Mononuclear cell (primary cell): ENCODE measurements at regions not wholly inside any gene's neighbourhood (a gene's known extent, or its start where the extent isn't known, plus 50 kb on each side); places are given as distances from the start of the nearest gene placed in this dataset.

Experiments used
- H3K27me3 ChIP-seq: 2 replicates; pipeline ENCODE4 v1.6.0; 2011; ENCODE audit warnings: low read length, control low read depth; ENCODE audit not compliant: insufficient read depth
- H3K4me1 ChIP-seq: 2 replicates; pipeline ENCODE4 v1.5.1; 2011; ENCODE audit warnings: mild to moderate bottlenecking, low read length, control low read depth; ENCODE audit not compliant: insufficient read depth
- H3K4me3 ChIP-seq: 2 replicates; pipeline ENCODE4 v1.5.1; 2011; ENCODE audit warnings: mild to moderate bottlenecking, low read length, moderate library complexity
- H3K9me3 ChIP-seq: 2 replicates; pipeline ENCODE4 v1.5.1; 2011; ENCODE audit warnings: low read depth, mild to moderate bottlenecking, control low read depth, low read length

DNA sequence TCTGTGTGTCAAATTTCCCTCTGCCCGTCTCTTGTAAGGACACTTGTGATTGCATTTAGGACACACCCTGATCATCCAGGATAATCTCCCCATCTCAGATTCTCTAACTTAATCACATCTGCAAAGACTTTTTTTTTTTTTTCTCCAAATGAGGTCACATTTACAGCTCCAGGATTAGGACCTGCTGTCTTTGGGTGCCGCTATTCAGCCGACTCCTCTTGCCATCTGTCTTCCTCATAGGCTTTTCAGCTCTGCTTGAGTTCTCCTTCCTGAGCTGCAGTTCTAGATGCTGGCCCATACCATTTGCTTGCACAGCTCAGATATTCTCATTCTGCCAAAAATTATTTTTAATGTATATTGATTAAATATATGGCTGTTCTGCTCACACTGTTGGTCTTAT lies 94.3 kb upstream of the TLE3 start:
- no peaks in the 10 kb centered on the region for H3K27me3 ChIP-seq
- no peak overlapping the region for H3K4me3 ChIP-seq
- H3K9me3 ChIP-seq, result no peaks in the 10 kb centered on the region
- no peaks in the 10 kb centered on the region for H3K4me1 ChIP-seq

DNA sequence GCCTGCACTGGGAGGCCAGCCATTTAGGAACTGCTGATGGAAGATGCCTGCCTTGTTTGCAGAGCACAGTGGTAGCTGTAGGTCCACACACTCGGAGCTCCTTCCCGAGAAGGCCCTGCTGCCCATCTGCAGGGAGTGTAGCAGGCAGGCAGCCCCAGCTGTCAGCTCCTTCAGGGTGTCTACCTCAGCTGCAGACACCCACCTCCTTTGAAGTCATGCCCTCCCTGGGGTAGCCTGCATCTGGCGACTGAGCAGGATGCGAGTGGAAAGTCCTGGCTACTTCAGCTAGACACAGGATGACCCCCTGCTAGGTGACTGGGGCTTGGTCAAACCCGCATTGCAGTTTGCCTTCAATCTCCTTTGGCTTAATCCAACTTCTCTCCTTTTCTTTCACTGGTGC lies 93.2 kb upstream of the TLE3 start:
- Histone ChIP-seq H3K9me3 (no peaks in the 10 kb centered on the region), H3K4me3 (no peak overlapping the region), H3K4me1 (no peaks in the 10 kb centered on the region), H3K27me3 (no peaks in the 10 kb centered on the region)

DNA sequence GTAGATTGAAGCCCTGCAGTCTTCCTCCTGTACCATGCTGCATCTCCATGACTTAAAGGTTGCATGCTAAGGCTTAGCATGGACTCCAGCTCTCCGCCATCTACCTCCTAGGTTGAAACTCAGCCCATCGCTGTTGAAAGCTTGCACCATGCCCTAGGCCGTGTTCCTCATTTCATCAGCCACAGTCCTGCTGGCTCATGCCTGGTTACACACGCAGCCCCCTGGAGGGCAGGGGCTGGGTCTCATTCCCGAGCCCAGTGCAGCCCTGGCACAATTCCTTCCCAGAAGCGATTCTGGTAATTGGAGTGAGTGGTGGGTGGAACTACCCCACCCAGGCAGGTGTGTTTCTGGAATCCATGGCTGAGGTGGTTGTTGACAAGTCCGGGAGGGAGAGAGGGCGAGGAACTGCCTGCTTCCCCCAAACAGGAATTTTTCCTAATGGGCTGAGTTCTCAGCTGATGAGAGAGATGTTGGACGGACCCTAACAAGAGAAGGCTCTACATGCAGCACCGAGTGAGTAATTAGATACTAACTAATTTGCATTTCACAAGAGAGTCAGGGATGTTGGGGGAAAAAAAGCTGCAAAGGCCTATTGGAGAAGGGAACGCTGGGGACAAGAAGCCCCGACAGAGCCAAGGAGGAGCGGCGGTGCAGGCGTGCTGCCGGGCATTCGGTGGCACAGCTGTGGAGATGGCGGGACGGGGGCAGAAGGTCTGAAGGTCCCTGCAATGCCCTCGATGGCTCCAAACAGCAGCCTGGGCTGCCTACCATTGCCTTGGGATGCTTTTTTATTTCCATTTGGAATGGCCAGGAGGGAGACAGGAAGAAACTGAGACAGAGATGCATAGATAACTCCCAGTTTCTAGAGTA lies 92.3 kb upstream of the TLE3 start:
- no peaks in the 10 kb centered on the region for H3K4me1 ChIP-seq
- no peaks in the 10 kb centered on the region for H3K9me3 ChIP-seq
- no peaks in the 10 kb centered on the region for H3K27me3 ChIP-seq
- no peak overlapping the region for H3K4me3 ChIP-seq

DNA sequence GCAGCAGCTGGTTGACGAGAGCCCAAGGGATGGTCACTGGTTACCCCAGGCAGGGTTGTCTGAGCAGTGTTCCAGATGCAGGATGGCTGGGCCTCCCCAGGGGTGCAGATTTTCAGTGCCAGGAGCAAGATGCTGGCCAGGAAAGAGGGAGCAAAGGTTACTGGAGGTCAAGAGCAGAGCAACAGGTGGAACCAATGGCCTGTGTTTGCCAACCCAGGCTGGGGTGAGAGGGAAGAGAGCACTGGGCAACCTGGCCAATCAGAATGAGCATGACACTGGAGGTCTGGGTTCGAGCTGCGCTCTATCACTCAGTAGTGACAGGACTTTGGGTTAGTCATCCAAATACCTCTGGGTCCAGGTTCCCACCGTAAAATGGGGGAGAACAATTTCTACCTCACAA lies 90.6 kb upstream of the TLE3 start:
- no peaks in the 10 kb centered on the region for H3K9me3 ChIP-seq
- H3K4me3 ChIP-seq, result no peak overlapping the region
- no peaks in the 10 kb centered on the region for H3K4me1 ChIP-seq
- no peaks in the 10 kb centered on the region for H3K27me3 ChIP-seq

DNA sequence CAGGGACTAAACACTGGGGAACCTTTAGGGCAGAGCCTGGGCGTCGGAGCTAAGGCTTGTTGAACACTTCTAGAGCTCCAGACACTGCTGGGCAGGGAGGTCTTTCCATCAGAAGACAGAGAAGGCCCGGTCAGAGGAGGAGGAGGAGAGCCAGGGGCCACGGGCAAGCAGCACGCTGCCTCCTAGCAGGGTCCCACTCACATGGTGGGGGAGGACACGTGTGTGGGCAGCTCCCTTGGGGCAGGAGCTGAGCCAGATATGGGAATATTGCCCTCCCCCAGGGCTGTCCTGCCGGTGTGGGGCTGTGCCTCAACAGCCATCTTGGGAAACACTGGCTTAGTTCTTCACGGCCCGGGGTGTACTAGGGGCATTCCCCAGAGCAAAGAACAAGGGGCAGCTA lies 89.6 kb upstream of the TLE3 start:
- Histone ChIP-seq H3K4me1 (no peaks in the 10 kb centered on the region), H3K27me3 (no peaks in the 10 kb centered on the region), H3K4me3 (no peak overlapping the region), H3K9me3 (no peaks in the 10 kb centered on the region)

DNA sequence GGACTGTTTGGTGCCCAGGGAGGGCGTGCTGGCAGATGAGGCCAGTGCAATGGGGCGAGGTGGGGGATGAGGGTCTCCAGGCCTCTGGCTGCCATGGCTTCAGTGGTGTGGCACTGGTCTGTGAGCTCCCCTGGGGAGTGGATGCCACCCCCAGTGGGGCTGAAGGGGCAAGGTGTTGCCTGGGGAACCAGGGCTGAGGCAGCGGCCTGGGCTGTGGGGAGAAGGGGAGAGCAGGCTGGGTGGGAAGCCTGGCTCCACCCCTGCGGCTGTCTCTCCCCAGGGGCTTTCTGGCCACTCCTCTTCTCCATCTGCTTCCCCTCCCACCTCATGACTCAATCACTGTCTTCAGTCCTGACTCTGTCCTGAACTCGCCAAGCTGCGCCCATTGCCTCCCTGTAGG lies 88.4 kb upstream of the TLE3 start:
- Histone ChIP-seq H3K4me1 (no peaks in the 10 kb centered on the region), H3K27me3 (no peaks in the 10 kb centered on the region), H3K4me3 (no peak overlapping the region), H3K9me3 (no peaks in the 10 kb centered on the region)

DNA sequence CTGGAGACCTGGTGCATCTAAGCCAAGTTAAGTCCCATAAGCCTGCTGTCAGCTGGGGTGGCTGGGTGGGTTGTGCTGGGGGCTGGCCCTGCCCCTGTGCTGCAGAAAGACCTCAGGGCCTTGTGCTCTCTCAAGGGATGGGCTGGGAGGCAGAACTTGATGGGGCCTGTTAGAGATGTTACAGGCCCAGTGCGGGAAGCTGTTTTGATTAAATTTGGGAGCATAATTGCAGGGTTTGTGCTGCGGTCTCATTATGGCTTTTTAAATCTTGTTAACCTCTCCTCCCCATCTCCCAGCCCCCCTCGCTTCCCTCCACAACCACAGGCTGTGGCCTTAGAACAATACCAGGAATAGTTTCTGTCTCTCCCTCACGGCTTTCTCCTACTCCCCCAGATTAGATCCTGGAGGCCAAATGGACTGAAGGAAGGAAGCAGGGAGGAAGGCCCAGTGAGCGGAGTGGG lies 87.6 kb upstream of the TLE3 start:
- no peaks in the 10 kb centered on the region for H3K27me3 ChIP-seq
- H3K4me3 ChIP-seq, result no peak overlapping the region
- no peaks in the 10 kb centered on the region for H3K4me1 ChIP-seq
- H3K9me3 ChIP-seq, result no peaks in the 10 kb centered on the region

DNA sequence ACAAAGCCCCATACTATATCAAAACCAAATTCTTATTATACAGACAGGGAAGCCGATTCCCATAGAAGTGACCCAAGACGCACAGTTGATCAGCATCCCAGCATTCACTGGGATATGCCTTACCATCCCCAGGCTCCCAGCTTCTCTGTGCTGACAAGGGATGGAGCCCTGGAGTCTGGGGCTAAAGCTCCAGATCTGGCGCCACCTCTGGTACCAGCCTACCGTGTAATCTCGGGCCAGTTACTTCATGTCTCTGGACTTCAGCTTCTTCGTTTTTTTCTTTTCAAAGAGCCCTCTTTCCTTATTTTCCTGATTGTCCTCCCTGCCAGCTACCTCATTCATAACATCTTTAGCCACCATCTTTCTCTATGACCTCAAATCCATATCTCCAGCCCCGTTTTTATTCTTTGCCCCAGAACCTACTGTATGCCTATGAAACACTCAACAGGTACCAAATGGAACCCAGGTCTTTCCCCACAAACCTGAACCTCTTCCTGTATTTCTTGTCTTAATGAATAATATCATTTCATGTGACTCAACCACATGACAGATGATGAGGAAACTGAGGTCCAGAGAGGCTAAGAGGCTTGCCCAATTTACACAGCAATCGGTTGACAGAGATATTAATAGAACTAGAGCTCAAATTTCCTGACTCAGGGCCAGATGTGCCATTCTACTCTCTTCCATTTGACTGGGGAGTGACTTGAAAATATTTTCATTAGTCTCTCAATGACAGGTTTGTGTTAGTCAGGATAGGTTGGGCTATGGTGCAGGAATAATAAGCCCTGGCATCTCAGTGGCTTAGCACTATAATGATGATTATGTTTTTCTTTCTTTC lies 85.4 kb upstream of the TLE3 start:
- no peaks in the 10 kb centered on the region for H3K9me3 ChIP-seq
- H3K4me1 ChIP-seq, result no peaks in the 10 kb centered on the region
- no peaks in the 10 kb centered on the region for H3K27me3 ChIP-seq
- H3K4me3 ChIP-seq, result no peak overlapping the region

DNA sequence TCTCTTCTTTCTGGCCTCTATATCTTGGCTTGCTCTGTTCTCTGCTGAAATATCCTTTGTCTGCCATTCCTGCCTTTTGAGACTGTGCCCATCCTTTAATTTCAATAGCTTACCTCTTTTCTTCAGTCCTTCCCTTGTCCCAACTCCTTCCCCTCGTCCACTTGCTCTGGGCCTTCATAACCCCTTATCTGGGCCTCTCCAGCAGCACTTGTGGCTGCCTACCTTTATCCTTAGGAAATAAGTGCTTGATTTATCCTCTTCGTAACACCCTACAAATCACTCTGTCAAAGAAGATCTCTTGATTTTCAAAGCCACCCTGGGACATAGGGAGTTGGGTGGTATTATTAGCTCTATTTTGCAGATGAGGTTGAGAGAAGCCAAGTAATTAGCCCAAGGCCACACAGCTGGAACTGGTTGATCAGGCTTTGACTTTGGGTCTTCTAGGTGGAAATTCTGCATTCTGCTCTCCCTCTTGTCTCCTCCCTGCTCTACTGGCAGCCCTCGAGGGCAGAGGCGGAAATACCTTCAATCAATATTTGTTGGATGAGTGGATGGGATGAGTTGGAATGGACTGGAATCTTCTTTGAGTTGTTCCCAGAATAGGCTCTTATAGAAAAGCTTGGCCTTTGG lies 84.0 kb upstream of the TLE3 start:
- H3K4me1 ChIP-seq, result no peaks in the 10 kb centered on the region
- H3K4me3 ChIP-seq, result no peak overlapping the region
- no peaks in the 10 kb centered on the region for H3K27me3 ChIP-seq
- H3K9me3 ChIP-seq, result no peaks in the 10 kb centered on the region

DNA sequence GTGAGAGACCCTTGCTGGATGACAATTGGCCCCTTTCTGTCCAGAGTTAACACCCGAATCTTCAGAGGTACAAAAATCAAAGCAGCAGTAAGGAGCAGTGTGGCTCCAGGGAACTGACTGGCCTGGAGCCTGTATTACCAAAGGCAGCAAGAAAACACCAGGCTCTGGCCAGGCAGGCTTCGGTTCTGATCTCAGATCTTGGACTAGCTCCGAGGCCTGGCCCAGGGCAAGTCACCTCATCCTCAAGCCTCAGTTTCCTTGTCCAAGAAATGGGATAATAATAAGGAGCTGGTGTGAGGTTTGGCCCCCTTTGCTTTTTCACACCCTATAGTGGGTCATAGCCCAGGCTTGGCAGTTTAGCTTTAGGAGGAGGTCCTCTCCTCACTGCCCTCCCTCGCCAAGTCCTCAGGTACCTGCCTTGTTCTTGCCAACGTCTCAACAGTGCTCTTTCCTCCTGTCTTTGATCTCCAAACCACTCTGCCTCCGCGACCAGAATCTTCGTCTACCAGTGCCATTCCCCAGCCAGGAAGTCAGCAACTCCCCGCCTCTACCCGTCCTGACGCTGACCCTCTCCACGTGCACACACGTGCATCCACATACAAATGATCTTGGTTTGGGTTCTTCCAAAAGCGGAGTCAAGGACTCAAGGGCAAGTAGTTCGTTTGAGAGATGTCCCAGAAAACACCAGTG lies 82.6 kb upstream of the TLE3 start:
- Histone ChIP-seq H3K4me3 (no peak overlapping the region), H3K4me1 (no peaks in the 10 kb centered on the region), H3K27me3 (no peaks in the 10 kb centered on the region), H3K9me3 (no peaks in the 10 kb centered on the region)

DNA sequence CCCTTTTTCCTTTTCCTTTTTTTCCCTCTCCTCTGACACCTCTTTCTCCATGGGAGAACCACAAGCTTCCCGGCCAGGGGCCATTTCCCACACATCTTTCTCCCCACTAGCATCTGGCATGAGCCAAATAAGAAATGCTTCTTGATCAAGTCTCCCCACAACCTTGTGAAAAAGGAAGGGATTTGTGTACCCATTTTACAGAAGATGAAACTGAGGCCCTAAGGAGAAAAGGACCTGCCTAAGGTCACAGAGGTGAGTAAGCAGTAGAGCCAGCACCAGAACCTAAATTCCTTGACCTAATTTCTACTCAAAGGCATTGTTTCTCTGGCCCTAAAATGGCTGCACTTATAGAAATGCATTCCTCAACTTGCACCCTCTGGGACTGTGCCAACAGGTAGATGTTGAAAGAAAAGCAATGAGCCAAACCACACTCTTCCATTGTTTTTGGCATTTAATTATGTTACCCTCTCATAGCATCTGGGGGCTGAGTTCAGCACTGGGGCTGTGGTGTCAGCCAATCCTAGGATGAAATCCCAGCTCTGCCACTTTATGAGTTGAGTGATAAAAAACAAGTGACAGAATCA lies 81.7 kb upstream of the TLE3 start:
- Histone ChIP-seq H3K4me3 (no peak overlapping the region), H3K27me3 (no peaks in the 10 kb centered on the region), H3K4me1 (no peaks in the 10 kb centered on the region)

DNA sequence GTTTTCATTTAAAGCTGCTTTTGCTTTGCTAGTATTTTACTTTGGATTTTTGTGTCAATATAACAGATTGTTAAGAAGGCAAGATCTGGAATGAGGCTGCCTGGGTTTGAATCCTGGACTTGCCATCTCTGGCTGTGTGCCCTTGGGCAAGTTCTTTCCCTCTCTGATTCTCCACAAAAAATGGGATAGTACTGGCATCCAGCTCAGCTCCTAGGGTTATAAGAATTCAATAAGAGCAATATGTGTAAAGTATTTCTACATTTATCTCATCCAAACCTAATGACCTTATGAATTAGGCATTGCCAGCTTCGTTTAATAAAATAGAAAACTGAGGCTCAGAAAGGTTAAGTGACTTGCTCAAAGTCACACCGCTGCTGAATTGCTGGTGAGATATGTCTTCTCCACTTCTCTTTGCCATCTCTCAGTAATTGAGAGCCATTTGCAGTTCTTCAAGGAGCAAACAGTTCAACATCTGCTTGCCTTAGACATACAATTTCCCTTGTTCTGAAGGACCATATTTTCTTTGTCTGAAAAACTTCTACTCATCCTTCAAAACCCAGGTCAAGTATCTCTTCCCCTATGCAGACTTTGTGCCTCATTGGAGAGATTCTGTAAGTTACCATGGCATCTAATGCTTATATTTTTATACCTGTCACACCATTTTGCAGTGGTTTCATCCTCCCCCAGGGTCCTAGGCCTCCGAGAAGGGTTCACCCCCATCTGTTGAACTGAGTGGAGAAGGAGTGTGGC lies 80.8 kb upstream of the TLE3 start:
- no peaks in the 10 kb centered on the region for H3K4me1 ChIP-seq
- H3K4me3 ChIP-seq, result no peak overlapping the region
- no peaks in the 10 kb centered on the region for H3K9me3 ChIP-seq
- no peaks in the 10 kb centered on the region for H3K27me3 ChIP-seq

More for the DNA sequence above, 81.7 kb upstream of the TLE3 start:
- no peaks in the 10 kb centered on the region for H3K9me3 ChIP-seq

DNA sequence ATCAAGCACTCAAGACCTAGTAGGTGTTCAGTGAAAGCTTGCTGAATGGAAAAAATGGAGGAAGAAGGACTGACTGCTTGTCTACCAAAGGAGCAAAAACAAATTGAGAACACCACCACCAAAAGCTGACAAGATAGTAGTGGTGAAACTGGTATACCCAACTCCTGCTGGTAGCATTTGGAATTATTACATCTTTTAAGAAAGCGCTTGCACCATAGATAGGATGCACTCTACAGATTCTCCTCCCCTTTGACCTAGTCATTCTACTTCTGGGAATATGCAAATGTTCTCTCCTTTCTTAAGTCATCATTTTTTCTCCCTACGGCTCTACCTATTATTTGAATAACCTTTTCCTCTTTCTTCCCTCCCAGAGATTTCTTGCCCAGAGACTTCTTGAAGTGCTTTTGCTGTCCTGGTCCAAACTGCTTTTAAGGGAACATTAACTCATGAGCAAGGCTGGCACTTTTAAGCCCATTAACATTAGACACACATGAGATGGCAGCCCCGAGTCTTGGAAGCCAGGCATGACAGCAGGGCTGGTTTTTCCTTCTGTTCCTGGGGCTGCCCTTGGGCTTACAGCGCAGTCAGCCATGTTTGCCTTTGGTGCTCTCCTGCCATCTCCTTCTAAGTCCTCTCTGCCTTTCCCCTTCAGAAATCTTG lies 75.0 kb upstream of the TLE3 start:
- H3K4me3 ChIP-seq, result no peak overlapping the region
- H3K4me1 ChIP-seq, result no peaks in the 10 kb centered on the region
- H3K9me3 ChIP-seq, result no peaks in the 10 kb centered on the region
- H3K27me3 ChIP-seq, result no peaks in the 10 kb centered on the region
